NCI-H2196 treated with DMSO at 0.1 percent for 48 hours (cell line): ENCODE measurements at regions not wholly inside any gene's neighbourhood (a gene's known extent, or its start where the extent isn't known, plus 50 kb on each side); places are given as distances from the start of the nearest gene placed in this dataset.
"Not testable (repeated sequence)": the region's sequence is repeated elsewhere in the genome, so short reads cannot be mapped to it uniquely, and the experiment has no call there.

Experiments used
- DNase-seq: peaks from one replicate; lab custom pipeline; 2025; ENCODE audit not compliant: unreplicated experiment; lab: John Stamatoyannopoulos, UW

DNA sequence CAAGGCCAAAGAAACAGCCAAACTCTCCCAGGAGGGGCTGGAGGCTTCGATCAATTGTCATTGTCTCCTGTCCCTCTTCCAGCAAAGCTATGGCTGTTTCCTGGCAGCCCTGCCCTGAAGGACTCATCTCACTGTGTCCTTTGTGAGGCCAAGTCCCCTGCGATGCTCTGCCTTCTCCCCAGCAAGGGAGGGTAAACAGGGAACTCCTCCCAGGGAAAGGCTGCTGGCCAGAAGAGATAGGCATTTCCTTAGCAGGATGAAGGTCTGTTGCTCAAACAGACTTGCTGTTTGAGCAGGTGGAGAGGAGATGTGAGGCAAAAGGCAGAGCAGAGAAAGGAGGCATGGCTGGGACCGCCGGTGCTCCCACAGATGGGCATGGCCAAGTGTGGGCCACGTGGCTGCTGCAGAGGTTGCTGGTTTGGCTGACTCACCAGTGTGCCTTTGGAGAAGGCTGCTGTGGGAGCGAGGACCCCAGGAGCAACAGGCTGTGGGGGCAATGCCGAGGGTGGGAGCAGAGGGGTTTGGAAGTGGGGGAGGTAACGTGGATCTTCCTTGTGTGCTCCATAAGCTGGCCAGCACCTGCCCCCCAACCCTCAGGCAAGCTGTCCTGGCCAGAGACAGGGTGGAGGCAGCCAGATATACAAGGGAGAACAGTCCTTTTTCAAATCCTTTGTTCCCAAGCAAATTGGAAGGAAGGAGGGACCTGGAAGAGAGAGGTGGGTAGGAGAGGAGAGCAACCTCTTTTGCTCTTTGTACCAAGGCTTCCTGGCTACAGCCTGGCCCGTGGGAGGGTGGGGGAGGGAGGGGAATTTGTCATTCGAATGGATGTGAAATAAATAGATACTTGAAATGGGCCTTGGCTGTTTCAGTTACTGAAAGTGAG is 449.8 kb downstream of the SIPA1L2 start:
- DNase-seq: no peak

DNA sequence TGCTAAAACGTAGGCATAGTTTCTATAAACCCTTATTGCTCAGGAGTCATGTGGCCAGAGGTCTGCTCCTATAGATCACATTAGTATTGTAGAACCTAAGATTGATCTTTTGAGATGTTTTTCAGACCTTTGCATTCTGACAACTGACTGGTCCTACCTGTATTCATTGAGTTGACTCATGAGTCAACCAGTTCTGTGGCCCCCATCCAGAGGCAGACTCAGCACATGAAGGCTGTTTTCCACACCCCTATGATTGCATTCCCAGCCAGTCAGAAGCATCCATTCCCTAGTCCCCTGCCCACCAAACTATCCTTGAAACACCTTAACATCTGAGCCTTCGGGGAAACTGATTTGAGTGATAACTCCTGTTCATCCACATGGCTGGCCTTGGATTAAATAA is 451.7 kb downstream of the SIPA1L2 start:
- no peak for DNase-seq

DNA sequence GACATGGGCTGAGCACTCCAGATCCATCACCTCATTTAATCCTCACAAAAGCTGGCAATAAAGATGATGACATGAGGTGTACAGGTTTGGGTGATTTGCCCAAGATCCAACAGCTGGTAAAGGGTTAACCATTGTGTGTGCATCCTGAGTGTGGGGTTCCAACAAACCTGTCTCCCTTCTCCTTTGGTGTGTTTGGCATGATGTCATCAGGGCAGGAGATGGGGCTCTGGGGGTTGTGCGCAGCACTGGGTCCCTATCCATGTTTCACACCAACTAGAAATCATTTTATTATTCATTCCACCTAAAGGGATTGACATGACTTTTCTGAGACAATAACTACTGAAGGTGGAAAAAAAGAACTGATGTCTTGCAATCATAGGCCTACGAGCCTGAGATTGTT is 452.5 kb downstream of the SIPA1L2 start:
- no peak for DNase-seq

DNA sequence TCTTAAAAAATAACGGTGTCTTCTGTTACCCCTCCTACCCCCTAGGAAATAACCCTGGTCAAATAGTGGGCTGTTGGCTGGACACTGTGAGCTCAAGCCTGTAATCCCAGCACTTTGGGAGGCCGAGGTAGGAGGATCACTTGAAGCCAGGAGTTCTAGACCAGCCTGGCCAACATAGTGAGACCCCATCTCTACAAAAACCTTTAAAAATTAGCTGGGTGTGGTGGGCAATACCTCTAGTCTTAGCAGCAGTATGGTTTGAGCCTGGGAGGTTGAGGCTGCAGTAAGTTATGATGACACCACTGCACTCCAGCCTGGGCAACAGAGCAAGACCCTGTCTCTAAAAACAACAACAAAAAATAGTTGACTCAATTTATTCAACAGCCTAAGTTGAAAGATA is 453.7 kb downstream of the SIPA1L2 start:
- no peak for DNase-seq

DNA sequence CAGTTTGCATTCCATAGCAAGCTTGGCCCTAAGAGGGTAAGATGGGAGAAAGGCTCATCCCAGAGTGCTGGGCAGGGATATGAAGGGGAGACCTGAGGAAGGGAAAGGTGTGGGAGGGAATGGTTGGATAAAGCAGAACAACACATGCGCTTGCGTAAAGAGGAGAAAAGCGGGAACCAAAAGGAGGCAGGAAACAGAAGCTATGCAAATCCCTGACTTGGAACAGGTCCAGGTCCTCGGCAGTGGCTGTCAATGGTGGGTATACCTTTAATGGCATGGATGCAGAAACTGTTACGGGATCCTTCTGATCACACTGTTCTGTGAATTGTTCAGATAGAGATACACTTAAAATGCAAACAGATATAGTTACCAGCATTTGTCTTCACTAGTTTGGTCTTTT is 455.6 kb downstream of the SIPA1L2 start:
- no peak for DNase-seq

DNA sequence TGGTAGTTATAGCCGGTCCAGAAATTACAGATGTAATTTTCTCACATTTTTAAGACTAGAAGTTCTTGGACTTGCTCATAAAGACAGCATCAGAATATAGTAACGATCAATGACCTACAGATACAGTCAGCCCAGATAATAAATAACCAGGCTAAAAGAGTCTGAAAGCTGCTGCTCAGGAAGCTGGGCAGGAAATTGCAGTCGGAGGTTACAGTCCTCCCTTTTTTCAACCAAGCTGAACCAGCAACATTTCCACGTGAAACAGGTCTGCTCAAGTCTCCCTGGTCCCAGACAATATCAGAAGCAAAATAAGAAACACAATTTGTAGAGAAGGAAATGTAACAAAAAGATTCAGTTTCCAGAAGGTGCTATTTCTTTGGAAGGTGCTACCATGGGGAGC is 457.4 kb downstream of the SIPA1L2 start:
- no peak for DNase-seq

DNA sequence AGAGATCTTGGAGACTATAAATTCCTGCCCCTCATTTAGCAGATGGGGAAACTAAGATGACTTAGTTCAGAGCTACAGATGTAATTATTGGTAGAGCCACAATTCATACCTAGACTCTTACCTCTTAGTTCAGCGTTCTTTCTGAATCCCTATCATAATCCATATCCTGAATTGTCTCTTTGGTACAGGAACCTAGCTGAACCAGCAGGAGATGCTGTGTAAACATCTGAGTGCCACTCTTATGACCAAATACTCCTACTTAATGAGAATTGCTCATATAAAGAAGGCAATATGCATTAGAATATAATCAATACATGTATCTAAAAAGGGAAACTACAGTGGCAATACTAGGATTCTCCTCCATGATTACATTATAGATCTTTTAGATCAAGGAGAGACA is 459.0 kb downstream of the SIPA1L2 start:
- DNase-seq: no peak

DNA sequence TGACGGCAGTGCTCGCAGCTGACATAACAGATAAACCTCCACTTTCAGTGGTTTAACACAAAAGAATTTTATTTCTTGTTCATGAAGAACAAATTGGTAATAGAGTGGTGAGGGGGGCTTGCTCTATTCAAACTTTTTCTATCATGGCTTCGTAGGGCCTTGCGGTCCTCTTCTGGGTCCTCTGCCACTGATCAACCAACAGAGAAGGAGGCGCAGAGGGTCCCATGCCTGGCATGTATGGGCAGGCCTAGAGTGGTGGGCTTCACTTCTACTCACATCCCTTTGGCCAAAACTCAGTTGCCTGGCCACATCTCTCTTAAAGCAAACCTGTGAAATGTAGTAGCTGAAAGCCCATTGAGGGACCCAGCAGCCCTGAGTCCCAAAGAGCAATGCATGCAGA is 460.5 kb downstream of the SIPA1L2 start:
- no peak for DNase-seq

DNA sequence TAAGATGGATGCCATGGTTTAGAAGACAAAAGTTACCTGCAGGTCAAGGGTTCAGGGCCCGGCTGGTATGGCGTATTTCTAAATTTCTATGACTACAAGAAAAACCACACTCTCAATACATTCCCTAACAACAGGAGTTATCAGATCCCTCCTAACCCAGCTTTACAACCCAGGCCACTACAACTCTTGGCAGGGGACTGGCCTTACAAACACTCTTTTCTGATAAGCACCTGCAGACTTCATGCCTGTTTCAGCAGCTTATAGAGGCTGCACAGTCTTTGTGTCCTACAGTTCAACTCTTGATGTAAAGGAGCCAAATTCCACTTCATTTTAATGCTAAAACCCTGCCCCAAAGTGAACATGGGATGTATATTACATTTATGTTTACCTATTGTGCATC is 461.4 kb downstream of the SIPA1L2 start:
- DNase-seq: no peak

DNA sequence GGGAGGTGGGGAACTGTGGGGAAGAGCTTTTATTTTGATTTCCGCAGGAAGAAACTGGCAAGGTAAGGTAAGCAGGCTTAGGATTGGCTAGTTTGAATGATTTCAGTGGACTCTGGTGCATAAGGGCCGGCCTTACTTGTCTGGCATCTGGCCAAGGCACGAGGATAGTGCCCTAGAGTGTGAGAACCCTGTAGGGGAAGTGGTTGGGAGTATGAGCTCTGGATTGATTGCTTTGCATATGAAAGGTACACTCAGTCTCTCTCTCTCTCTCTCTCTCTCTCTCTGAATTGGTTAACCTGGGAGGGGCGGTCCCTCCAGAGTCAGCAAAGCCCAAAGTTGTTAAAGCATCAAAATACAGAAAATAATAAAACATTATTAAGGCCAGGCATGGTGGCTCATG is 463.0 kb downstream of the SIPA1L2 start:
- DNase-seq: no peak

DNA sequence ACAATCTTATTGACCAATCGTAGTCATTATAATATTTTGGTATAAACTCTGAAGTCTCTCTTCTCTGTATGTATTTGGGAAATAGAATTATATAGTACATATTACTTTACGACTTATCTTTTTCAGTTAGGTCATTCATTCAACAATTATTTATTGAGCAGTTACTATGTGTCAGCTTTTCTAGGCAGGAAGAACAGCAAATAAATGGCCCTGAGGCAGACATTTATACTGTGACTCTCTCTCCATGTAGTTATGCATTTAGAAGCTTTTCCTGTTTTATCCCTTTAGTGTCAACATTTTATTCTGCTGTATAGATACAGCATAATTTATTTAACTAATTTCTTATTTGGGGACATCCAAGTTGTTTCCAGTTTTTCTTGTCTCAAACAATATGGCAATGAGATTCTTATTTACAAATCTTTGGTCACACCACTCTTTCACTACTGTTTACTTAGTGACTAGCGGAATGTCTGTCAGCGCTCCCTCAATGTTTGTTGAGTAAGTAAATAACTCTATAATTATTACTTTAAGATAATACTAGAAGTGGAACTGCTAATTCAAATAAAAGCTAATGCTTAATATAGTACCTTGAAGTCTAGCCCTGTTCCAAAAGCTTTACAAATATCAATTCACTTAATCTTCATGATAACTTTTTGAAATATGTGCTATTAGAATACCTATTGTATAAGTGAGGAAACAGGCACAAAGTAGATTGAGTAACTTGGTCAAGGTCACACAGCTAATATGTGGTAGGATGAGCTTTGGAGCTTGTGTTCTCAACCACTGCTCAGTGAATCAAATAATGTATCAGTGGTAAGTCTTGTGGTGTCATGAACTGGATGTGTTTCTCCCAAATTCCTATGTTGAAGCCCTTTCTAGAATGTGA is 465.6 kb downstream of the SIPA1L2 start:
- DNase-seq: no peak

DNA sequence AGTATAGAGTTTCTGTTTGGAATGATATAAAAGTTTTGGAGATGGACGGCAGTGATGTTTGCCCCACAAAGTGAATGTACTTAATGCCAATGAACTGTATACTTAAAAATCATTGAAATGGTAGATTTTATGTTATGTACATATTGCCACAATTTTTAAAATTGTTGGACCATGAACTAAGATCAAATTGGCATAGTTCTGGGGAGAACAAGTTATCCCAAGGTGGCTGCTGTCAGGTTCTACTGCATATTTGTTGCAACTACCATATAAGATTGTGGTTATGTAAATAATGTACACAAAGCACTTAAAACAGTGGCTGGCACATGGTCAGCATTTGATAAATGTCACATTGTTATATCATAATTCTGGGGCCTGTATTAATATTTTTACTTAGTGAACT is 466.4 kb downstream of the SIPA1L2 start:
- no peak for DNase-seq

DNA sequence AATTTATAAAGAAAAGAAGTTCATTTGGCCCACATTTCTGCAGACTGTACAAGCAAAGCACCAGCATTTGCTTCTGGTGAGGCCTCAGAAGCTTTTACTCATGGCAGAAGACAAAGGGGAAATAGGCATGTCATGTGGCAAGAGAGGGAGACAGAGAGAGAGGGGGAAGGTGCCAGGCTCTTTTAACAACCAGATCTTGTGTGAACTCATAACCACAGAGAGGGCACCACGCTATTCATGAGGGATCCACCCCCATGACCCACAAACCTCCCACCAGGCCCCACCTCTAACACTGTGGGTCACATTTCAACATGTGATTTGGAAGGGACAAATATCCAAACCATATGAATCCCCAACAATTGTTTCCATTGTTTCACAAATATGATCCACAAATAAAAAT is 467.9 kb downstream of the SIPA1L2 start:
- DNase-seq: no peak

DNA sequence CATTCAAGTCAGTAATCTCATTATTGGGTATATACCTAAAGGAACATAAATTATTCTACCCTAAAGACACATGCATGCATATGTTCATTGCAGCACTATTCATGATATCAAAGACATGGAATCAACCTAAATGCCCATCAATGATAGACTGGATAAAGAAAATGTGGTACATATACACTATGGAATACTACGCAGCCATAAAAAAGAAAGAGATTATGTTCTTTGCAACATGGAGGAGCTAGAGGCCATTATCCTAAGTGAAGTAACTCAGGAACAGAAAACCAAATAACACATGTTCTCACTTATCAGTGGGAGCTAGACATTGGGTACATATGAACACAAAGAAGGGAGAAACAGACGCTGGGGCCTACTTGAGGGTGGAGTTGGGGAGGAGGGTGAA is 471.4 kb downstream of the SIPA1L2 start:
- not testable (repeated sequence) for DNase-seq

DNA sequence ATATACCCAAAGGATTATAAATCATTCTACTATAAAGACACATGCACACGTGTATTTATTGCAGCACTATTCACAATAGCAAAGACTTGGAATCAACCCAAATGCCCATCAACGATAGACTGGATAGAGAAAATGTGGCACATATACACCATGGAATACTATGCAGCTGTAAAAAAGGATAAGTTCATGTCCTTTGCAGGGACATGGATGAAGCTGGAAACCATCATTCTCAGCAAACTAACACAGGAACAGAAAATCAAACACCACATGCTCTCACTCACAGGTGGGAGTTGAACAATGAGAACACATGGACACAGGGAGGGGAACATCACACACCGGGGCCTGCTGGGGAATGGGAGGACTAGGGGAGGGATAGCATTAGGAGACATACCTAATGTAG is 473.9 kb downstream of the SIPA1L2 start:
- DNase-seq: not testable (repeated sequence)

DNA sequence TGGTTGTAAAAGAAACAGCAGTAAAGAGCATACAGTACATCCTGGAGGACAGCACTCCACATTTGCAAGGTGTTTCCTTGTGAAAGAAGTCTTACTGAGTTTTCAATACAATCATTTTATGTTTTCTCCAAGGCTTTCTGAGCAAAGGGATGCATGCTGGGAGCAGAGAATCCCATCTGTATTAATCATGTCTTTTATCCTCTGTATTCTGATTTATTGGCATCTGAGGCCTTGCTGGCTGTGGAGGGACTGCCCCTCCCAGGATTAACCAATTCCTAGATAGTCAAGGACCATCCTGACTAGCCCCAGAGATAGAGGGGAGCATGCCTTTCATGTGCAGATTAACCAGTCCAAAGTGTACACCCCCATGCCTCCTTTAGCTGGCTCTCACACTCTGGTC is 476.3 kb downstream of the SIPA1L2 start:
- DNase-seq: no peak

DNA sequence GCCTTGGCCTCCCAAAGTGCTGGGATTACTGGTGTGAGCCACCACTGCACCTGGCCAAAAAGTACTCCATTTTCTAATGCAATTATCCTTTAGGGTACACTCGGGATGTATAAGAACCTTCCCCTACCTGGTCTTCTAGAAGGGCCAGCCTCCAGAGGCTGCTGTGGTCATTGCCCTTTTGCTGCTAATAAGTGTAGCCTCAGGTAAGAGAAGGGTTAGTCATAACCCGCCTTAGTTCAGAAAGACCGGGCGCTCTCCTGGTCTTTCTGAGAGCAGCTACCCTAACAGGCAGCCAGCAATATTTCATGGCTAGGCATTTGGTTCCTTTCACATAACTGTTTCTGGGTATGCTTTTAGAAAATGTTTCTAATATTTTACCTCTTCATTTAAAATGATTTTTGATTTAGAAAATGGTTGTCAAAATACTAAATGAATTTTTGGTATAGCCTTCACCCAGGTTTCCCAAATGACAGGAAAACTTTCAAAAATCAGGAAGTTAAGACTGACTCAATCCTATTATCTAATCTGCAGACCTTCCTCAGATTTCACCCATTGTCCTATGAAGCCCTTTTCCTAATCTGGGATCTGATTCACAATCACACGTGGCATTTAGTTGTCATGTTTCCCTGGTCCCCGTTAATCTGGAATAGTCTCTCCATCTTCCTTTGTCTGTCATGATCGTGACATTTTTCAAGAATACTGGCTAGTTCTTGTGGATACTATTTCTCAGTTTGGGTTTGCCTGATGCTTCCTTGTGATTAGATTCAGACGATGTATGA is 479.0 kb downstream of the SIPA1L2 start:
- no peak for DNase-seq

DNA sequence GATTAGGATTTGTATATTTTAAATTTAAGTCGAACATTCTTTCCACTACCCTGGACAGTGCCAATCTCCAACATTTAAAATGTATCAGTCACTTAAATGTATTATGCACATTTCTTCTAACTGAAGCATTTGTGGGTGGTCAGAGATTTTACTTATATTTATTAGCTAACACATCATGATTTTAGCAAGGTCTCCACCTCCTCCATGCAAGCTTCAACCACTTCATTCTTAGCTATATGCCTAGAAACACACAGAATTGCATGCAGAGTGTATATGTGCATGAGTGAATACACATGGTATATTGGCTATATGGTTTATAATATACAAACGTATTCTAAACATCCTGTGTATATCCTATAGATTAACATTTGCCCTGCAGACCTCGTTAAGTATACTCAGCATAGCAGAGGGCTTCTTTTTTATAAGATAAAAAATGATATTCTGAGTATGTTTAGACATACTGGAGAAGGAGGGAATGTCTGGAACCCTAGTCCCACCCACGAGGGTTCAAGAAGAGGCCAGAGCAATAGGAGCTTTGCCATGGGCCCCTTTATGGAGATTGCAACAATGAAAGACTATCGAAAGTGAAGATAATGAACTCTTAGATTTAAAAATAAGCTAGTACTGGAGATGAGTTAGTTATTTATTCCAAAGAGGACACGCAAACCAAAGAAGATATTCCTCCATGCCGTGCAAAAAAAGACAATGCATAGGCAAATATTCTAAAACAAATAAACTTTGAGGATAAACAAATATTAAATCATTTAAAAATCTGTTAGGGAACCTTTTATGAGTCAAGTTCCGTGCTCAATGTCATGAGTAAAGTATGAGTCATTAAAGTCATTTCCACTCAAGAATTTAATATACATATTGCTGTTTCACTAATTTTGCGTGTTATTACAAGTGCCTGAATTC is 480.4 kb downstream of the SIPA1L2 start:
- DNase-seq: no peak

DNA sequence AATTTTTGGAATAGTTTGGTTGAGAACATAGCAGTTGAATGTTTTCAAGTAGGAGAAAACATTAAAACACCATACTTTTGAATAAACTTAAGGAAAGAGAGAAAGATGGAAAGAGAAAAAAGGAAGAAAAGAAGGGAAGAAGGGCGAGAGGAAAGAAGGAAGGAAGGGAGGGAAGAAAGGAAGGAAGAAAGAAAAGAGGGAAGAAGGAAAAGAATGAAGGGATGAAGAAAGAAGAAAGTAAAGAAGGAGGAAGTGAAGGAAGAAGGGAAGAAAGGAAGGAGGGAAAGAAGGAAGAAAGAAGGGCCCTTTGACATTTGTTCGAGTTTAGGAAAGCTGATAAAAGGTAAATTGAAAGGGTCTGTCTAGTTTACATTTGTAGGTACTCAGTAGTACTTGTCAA is 482.7 kb downstream of the SIPA1L2 start:
- DNase-seq: no peak

DNA sequence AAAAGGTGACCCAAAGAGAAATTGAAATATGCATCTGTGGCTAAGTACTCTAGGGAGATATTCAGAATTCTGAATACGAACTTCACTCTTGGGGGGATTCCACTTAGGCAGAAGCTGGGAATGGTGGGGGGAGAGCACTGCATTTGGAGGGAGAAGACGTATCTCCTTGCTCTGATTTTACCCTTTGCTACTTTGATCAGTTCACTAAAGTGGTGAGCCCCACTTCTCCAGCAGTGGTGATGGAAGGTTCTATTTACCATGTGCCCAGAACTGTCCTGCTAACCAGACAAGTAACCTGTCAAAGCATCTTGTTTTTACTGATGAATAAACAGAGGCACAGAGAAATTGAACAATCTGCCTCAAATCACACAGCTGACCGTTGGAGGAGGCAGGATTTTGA is 483.4 kb downstream of the SIPA1L2 start:
- no peak for DNase-seq
